GM12864 (cell line): ENCODE measurements at regions not wholly inside any gene's neighbourhood (a gene's known extent, or its start where the extent isn't known, plus 50 kb on each side); places are given as distances from the start of the nearest gene placed in this dataset.
"Not testable (repeated sequence)": the region's sequence is repeated elsewhere in the genome, so short reads cannot be mapped to it uniquely, and the experiment has no call there.

ENCODE experiments used
- DNase-seq: peaks from one replicate; pipeline ENCODE4 v3.0.0-alpha.2; 2011; ENCODE audit warnings: low read depth
- H3K4me3 ChIP-seq: 2 replicates; pipeline ENCODE4 v1.5.1; 2011; ENCODE audit warnings: mild to moderate bottlenecking, low read depth, low read length, control low read depth
- TF ChIP-seq, protein P1 (sequence below): IDR thresholded peaks from 2 replicates; pipeline ENCODE4 v1.5.1; 2011; ENCODE audit warnings: low read depth, mild to moderate bottlenecking, moderate library complexity, low read length, control low read depth, inconsistent platforms; ENCODE audit errors: missing control alignments

DNA sequence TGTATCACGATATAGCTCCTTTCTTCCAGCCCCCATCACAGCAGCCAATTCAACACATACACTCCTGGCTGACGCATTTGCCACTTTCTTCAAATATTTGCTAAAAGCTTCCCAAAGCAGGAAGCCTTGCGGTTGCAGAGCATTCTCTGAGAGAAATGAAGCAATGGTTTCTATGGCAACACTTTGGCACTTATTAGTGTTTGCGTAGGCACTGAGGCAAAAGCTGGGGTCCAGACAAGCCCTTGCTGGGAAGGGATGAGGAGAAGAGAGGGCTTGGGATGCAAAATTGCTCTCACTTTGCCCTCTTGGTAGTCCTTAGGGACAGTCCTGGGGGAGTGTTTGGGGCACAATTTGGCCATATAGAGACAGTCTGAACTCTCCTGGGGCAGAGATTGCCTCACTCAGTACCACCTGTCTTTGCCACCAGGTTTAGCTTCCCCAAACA, 55.0 kb upstream of the PAK3 start:
- no peak for DNase-seq
- TF ChIP-seq, protein P1, sequence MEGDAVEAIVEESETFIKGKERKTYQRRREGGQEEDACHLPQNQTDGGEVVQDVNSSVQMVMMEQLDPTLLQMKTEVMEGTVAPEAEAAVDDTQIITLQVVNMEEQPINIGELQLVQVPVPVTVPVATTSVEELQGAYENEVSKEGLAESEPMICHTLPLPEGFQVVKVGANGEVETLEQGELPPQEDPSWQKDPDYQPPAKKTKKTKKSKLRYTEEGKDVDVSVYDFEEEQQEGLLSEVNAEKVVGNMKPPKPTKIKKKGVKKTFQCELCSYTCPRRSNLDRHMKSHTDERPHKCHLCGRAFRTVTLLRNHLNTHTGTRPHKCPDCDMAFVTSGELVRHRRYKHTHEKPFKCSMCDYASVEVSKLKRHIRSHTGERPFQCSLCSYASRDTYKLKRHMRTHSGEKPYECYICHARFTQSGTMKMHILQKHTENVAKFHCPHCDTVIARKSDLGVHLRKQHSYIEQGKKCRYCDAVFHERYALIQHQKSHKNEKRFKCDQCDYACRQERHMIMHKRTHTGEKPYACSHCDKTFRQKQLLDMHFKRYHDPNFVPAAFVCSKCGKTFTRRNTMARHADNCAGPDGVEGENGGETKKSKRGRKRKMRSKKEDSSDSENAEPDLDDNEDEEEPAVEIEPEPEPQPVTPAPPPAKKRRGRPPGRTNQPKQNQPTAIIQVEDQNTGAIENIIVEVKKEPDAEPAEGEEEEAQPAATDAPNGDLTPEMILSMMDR: no peak
- H3K4me3 ChIP-seq: no peak overlapping the region

DNA sequence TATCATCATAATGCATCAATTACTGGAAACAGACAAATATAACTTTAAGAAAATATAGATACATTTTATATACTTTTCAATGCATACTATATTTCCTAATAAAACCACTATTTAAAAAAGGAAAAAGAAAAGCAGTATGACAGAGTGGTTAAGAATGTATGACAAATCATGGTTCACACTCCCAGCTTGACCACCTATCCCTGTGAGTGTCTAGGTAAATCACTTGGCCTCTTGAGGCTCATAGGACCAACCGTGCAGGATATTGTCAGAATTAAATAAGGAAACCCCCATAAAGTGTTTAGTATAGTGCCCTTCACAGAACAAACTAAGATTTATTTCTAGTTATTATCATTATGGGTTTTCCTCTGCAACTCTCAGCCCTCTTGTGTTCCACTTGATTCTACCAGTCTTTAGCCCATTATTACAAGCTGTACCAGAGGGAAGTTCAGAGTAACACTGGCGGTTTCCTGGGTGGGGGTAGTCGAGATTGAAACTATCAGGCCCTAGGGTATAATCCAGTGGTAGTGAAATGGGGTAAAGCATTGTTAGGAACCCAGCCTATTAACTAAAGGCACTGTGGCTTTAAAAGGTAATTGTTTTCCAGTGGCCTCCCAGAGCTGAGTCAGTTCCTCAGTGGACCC, 55.5 kb upstream of the PAK3 start:
- TF ChIP-seq, protein P1: no peak
- no peak overlapping the region for H3K4me3 ChIP-seq
- no peak for DNase-seq

DNA sequence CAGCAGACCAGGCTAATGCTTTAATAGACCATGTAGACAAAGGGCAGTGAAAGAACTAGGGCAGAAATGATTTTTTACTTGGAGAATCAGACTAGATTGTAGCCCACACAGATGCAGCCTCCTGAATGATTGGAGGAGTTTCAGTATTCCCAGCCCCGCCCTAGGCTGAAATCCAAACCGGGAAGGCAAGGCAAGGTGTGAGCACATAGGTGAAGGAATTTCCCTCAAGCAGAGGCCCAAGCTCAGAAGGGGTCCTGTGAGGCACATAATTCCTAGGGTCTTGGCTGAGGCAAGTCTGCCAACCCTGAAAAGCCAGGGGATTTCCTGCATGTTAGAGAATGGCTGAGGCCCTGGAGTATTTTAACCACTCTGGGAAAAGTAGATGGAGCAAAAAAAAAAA, 56.4 kb upstream of the PAK3 start:
- no peak for DNase-seq
- TF ChIP-seq, protein P1: no peak
- no peak overlapping the region for H3K4me3 ChIP-seq

DNA sequence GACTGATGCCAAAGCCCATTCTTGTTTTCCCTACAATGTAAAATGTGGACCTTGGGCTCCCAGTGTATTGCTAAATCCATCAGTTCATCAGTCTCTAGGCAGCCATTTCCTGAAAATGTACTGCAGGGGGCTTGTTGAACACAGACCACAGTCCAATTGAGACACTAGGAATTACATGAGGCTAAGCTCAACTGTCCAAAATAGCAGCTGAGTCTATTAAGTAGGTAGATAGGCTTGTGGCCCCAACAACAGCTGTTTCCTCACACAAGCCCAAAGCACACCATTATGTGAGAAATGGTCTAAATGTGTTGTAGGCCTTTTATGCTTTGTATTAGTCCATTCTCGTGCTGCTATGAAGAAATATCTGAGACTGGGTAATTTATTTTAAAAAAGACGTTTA, 60.0 kb upstream of the PAK3 start:
- no peak overlapping the region for H3K4me3 ChIP-seq
- TF ChIP-seq, protein P1: no peak
- DNase-seq: no peak

DNA sequence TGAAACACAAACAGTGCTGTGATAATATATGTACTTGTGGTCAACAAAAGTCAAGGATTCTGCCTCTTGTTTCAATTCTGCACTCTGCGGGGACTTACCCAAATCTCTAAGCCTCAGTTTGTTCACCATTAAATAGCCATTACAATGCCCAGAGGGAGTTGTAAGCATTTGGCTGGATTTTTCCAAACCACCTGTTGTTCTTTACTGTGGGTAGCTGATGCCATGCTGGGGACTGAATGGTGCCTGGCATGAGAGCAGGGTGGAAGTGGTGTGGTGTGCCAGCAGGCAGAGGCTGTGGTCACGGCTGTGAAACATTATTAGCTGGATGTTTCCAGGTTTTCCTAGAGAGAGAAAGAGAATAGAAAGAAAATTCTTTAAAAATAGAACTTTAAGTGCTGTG, 60.7 kb upstream of the PAK3 start:
- DNase-seq: no peak
- no peak overlapping the region for H3K4me3 ChIP-seq
- TF ChIP-seq, protein P1: no peak

DNA sequence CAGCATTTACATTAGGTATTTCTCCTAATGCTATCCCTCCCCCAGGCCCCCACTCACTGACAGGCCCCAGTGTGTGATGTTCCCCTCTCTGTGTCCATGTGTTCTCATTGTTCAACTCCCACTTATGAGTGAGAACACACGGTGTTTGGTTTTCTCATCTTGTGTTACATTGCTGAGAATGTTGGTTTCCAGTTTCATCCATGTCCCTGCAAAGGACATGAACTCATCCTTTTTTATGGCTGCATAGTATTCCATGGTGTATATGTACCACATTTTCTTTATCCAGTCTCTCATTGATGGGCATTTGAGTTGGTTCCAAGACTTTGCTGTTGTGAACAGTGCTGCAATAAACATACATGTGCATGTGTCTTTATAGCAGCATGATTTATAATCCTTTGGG, 73.0 kb upstream of the PAK3 start:
- DNase-seq: not testable (repeated sequence)

DNA sequence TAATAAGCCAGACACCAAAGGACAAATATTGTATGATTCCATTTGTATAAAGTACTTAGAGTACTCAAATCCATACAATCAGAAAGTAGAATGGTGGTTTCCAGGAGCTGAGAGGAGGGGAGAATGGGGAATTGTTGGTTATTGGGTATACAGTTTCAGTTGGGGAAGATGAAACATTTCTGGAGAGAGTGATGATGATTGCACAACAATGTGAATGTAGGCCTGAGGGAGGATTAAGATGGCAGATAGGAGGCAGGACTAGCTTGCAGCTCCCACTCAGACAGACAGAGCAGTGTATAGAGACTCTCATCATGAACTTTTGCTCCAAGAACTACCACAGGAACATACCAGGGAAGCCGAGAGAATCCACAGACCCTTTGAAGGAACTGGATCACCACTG, 75.7 kb upstream of the PAK3 start:
- DNase-seq: no peak
- TF ChIP-seq, protein P1: no peak
- H3K4me3 ChIP-seq: no peak overlapping the region

More for the DNA sequence above, 73.0 kb upstream of the PAK3 start:
- H3K4me3 ChIP-seq: not testable (repeated sequence)
